Heart left ventricle (tissue), 13 donors: ENCODE measurements at regions not wholly inside any gene's neighbourhood (a gene's known extent, or its start where the extent isn't known, plus 50 kb on each side); places are given as distances from the start of the nearest gene placed in this dataset.

ENCODE experiments used
- POLR2A ChIP-seq, 2 donors: fragments of 450-650 bp; IDR thresholded peaks; one replicate each; pipeline ENCODE4 v1.6.1; 2017; ENCODE audit warnings: antibody characterized with exemption in 2 of 2, mild to moderate bottlenecking in 2 of 2, moderate library complexity in 2 of 2
- TF ChIP-seq, protein P1 (sequence below), 12 donors: fragments of 200-600 bp; sonication (generic) in 4 of 12; IDR thresholded peaks; one replicate each; pipeline versions ENCODE4 v1.5.0 to v1.8.0; 2018 to 2022; ENCODE audit warnings: antibody characterized with exemption in 12 of 12, mild to moderate bottlenecking in 5 of 12
- donor health status: ischemic (EF 13 %, LVEDD 7.1; RV severe dilation, severe dysfunction).
- donor health status: DM: no; HTN: yes; CAD: no.
- donor health status: DM: no; HTN: no; CAD: no.
- donor health status: ischemic (EF 25% LVEDD 6.9; RV normal size, moderate dysfunction).
- donor health status: ischemic (EF 25% LVEDD 5.7; RV mildly dilated, moderate dysfunction).
- donor health status: ischemic (EF 35%, LVEDD 5.7; RV mildly dilated, moderate dysfunction).
- donor health status: nonischemic (EF 11% LVEDD 7.7; RV severe dilation, severe dysfunction).
- donor health status: DM: yes; HTN: yes; CAD: no.
- donor health status: PGD.
- donor health status: ischemic (EF 29% LVEDD 5.4; RV normal size, mild dysfunction).
- donor health status: nonischemic (EF 23%, LVEDD 6.1; RV moderate dilation, normal function).

DNA sequence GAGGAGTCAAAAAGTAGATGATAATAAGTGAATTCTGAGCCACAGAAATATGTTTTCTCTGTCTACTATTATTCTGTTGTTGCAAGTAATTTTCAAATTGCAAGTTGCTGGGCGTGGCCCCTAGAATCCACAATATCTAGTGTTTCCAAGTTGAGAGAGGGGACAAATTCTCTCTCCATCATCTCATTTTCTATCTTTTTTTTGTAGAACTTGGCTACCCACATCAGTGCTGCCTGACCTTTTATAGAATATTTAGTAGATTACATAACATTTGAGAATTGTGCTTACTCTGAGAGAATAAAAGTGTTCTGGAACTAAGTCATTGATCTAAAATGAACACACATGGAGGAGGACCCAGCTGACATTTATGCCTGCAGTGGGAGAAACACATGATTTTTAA lies 110.9 kb upstream of the CSNK1A1L start:
- TF ChIP-seq, protein P1, sequence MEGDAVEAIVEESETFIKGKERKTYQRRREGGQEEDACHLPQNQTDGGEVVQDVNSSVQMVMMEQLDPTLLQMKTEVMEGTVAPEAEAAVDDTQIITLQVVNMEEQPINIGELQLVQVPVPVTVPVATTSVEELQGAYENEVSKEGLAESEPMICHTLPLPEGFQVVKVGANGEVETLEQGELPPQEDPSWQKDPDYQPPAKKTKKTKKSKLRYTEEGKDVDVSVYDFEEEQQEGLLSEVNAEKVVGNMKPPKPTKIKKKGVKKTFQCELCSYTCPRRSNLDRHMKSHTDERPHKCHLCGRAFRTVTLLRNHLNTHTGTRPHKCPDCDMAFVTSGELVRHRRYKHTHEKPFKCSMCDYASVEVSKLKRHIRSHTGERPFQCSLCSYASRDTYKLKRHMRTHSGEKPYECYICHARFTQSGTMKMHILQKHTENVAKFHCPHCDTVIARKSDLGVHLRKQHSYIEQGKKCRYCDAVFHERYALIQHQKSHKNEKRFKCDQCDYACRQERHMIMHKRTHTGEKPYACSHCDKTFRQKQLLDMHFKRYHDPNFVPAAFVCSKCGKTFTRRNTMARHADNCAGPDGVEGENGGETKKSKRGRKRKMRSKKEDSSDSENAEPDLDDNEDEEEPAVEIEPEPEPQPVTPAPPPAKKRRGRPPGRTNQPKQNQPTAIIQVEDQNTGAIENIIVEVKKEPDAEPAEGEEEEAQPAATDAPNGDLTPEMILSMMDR (IDR thresholded peaks at IDR 0.05), result no peak
- no peak for TF ChIP-seq POLR2A (IDR thresholded peaks at IDR 0.05)
